Activated CD4-positive, alpha-beta memory T cell treated with anti-CD3 and anti-CD28 coated beads, Interleukin-2, amount 10 ng/mL, durations not matched to agents 7 days and 5 days (primary cell): ENCODE measurements at regions not wholly inside any gene's neighbourhood (a gene's known extent, or its start where the extent isn't known, plus 50 kb on each side); places are given as distances from the start of the nearest gene placed in this dataset.

Experiments used
- CTCF ChIA-PET: fragments of 350-600 bp; sonication (Branson Sonifier 250); formaldehyde crosslinking; loops from one replicate; lab custom pipeline; 2021; ENCODE audit warnings: antibody characterized with exemption, inconsistent platforms; lab: Charles Lee
- POLR2A ChIA-PET: fragments of 350-600 bp; sonication (Branson Sonifier 250); formaldehyde crosslinking; loops from one replicate; lab custom pipeline; 2021; ENCODE audit warnings: antibody characterized with exemption; lab: Charles Lee
- DNase-seq: peaks from one replicate; pipeline ENCODE4 v3.0.0-alpha.2; 2020
- H3K27ac Mint-ChIP-seq: one replicate; pipeline ENCODE4 v1.8.0; 2021; ENCODE audit warnings: mild to moderate bottlenecking, mixed read lengths
- H3K27me3 Mint-ChIP-seq: one replicate; pipeline ENCODE4 v1.8.0; 2021; ENCODE audit warnings: mixed read lengths
- H3K36me3 Mint-ChIP-seq: one replicate; pipeline ENCODE4 v1.8.0; 2021; ENCODE audit warnings: low read depth, mixed read lengths
- H3K4me1 Mint-ChIP-seq: one replicate; pipeline ENCODE4 v1.8.0; 2021; ENCODE audit warnings: mixed read lengths
- H3K4me3 Mint-ChIP-seq: one replicate; pipeline ENCODE4 v1.8.0; 2021; ENCODE audit warnings: mild to moderate bottlenecking, mixed read lengths
- H3K9me3 Mint-ChIP-seq: one replicate; pipeline ENCODE4 v1.8.0; 2021; ENCODE audit warnings: mixed read lengths

DNA sequence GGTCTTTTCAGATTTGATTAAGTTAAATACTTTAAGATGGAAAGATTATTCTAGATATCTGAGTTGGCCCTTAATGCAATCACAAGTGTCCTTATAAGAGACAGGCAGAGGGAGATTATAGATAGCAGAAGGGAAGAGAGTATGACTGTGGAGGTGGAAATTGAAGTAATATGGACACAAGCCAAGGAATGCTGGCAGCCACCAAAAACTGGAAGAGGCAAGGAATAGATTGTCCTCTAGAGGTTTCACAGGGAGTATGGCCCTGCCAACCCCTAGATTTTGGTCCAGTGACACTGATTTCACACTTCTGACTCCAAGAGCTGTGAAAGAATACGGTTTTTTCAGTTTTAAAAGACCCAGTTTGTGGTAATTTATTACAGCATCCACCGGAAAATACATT is 1498.7 kb upstream of the CADM2 start:
- no peaks in the 10 kb centered on the region for H3K4me1 Mint-ChIP-seq
- no peaks in the 10 kb centered on the region for H3K27me3 Mint-ChIP-seq
- no peak overlapping the region for H3K4me3 Mint-ChIP-seq
- H3K9me3 Mint-ChIP-seq: peaks cover under 1% of the 10 kb centered on the region
- ChIA-PET CTCF (no interaction called here), POLR2A (no interaction called here)
- no peak for DNase-seq
- H3K27ac Mint-ChIP-seq: no peak overlapping the region
- no peaks in the 10 kb centered on the region for H3K36me3 Mint-ChIP-seq

DNA sequence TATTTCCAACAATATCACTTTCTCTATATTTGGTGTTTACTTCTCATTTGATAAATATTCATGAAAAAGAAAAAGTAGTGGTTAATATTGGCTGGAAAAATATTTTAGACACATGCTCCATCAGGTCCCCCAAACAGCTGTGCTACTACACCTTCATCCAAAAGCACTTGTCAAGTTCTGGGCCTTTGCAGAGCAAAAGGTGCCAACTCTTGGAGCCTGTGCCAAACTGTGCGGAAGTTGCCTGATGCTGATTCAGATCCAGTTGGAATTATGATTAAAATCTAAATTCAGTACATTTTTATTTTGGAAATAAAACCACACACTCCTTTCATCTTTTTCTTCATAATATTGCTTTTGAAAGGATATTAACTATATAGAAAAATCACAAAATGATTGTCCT is 1497.4 kb upstream of the CADM2 start:
- DNase-seq: no peak
- Mint-ChIP-seq H3K36me3 (no peaks in the 10 kb centered on the region), H3K9me3 (no peaks in the 10 kb centered on the region), H3K27ac (no peak overlapping the region), H3K4me1 (no peaks in the 10 kb centered on the region), H3K27me3 (no peaks in the 10 kb centered on the region), H3K4me3 (no peak overlapping the region)
- CTCF ChIA-PET: no interaction called here
- POLR2A ChIA-PET: no interaction called here

DNA sequence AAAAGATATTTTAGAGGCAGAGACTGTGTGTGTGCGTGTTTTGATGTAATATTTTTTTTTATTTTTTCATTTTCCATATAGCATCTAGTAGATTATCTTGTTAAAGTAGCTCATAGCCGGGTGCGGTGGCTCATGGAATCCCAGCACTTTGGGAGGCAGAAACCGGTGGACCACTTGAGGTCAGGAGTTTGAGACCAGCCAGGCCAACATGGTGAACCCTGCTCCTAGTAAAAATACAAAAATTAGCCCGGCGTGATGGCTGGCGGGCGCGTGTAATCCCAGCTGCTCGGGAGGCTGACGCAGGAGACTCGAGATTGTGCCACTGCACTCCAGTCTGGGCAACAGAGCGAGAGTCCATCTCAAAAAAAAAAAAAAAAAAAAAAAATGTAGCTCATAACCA is 1481.2 kb upstream of the CADM2 start:
- Mint-ChIP-seq H3K36me3 (no peaks in the 10 kb centered on the region), H3K27ac (no peak overlapping the region), H3K4me3 (no peak overlapping the region), H3K27me3 (no peaks in the 10 kb centered on the region), H3K4me1 (no peaks in the 10 kb centered on the region), H3K9me3 (no peaks in the 10 kb centered on the region)
- DNase-seq: no peak
- ChIA-PET CTCF (no interaction called here), POLR2A (no interaction called here)

DNA sequence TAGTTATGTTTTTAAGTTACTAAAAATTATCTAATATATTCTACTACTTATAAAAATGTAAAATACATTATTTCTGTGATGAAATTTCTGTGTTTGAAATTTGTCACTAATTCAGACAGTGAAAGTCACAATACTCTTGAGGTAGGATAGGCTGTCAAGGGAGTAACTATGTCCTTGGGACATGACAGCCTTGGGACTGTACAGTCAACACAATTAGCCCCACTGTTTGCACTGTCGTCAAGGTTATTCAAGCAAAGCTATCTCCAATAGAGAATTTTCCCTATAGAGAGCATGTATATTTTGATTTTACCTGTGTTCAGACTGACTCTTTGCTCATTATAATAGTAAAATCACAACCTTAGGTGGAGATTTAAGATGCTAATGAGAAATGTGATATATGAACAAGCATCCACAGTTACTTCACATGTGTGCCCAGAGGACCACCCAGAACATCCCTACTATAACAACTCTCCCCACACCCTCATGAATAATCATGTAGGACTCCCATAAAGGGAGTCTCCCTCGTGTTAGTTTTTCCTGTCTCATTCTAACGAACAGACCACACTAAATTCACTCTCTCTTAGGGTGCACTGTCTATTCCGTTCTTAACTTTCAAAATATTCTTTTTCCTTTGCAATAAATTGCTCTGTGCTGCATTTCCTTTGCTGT is 1476.3 kb upstream of the CADM2 start:
- DNase-seq: no peak
- Mint-ChIP-seq H3K27ac (no peak overlapping the region), H3K27me3 (no peaks in the 10 kb centered on the region), H3K4me1 (no peaks in the 10 kb centered on the region), H3K4me3 (no peak overlapping the region), H3K36me3 (no peaks in the 10 kb centered on the region), H3K9me3 (no peaks in the 10 kb centered on the region)
- CTCF ChIA-PET: no interaction called here
- POLR2A ChIA-PET: no interaction called here

DNA sequence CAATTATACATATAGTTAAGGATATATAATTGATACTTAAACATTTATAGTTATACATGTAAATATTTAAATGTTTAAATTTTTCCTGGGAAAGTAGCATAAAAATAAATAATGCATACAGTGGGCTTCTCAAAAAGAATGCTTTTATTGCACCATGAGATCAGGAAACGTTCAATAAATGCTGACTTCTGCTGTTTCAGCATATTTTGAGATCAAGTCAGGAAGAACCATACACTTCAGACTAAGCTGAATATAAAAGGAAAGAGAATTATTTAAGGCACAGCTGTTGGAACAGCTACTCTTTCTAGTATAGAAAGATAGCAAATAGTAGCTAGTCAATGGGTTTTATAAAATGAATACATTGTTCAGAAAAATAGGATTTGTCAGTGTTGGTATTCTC is 1462.3 kb upstream of the CADM2 start:
- H3K27ac Mint-ChIP-seq: no peak overlapping the region
- no peak for DNase-seq
- no peaks in the 10 kb centered on the region for H3K4me1 Mint-ChIP-seq
- ChIA-PET CTCF (no interaction called here), POLR2A (no interaction called here)
- H3K27me3 Mint-ChIP-seq: no peaks in the 10 kb centered on the region
- H3K36me3 Mint-ChIP-seq: no peaks in the 10 kb centered on the region
- H3K4me3 Mint-ChIP-seq: no peak overlapping the region
- peaks cover 12% of the 10 kb centered on the region for H3K9me3 Mint-ChIP-seq

DNA sequence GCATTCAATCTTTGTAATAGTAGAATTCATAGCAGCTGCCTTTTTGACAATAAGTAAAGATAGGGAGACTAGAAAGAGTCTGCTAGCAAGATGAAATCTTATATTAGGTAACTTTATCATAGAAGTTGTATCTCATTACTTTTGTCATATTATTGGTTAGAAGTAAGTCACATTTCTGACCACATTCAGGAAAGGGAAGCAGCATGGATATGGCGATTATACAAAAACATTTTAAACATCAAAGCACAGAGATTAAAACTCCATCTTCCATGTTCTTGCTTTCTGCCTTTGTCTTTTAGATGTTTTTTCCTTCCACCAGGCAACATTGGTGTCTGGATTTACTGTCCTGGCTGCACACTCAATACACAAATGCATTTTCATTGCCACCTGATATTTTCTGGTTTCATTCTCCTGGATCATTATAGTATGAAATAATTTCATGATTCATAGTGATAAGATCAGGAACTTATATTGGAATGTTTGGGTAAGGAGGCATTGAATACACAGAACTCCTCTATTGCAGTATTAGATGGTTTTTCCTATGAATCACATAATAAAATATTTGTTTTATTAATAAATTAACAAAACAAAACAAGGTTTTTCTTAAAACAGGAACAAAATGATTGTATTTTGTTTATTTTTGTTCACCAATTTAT is 1460.3 kb upstream of the CADM2 start:
- H3K4me1 Mint-ChIP-seq: no peaks in the 10 kb centered on the region
- CTCF ChIA-PET: no interaction called here
- H3K4me3 Mint-ChIP-seq: no peak overlapping the region
- no peak overlapping the region for H3K27ac Mint-ChIP-seq
- H3K27me3 Mint-ChIP-seq: no peaks in the 10 kb centered on the region
- no peaks in the 10 kb centered on the region for H3K36me3 Mint-ChIP-seq
- POLR2A ChIA-PET: no interaction called here
- peaks cover 17% of the 10 kb centered on the region for H3K9me3 Mint-ChIP-seq
- DNase-seq: no peak

DNA sequence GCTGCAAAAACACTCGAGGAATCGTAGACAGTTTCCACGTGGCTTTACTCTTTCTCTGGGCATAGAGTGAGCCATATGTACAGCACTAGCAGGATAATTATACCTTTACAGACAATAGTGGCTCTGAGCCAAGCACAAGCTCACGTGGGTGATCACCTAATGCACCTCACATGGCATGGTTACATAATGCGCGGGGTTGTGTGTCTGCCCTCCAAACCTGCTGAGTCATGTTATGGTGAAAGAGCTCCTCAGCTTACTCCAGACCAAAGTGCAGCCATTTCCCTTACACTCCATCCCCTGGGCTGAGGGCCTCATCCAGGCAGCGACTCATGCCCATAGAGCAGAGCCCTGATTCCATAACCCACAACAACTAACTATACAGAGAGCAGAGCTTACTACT is 1458.4 kb upstream of the CADM2 start:
- ChIA-PET CTCF (no interaction called here), POLR2A (no interaction called here)
- Mint-ChIP-seq H3K36me3 (no peaks in the 10 kb centered on the region), H3K27ac (no peak overlapping the region), H3K9me3 (peaks cover 14% of the 10 kb centered on the region), H3K27me3 (no peaks in the 10 kb centered on the region), H3K4me3 (no peak overlapping the region), H3K4me1 (no peaks in the 10 kb centered on the region)
- no peak for DNase-seq

DNA sequence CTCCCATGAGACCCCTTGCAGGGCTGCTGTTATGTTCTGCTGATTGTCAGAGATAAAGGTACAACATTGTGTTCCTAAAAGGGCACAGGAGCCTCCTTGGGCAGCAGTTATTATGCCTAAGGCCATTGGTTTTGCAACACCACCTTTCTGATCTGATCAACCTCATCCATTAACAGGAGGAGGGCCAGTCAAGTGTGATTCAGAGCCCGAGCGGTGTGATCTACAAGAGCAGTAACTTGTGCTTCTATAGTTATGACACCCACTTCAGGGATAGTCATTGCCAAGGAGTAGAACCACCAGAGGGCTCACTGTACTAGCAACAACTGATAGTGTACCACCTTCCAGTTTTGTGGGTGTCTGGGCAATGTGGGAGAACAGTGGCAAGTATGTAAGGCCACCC is 1457.9 kb upstream of the CADM2 start:
- ChIA-PET POLR2A (no interaction called here), CTCF (no interaction called here)
- Mint-ChIP-seq H3K4me1 (no peaks in the 10 kb centered on the region), H3K27ac (no peak overlapping the region), H3K27me3 (no peaks in the 10 kb centered on the region), H3K36me3 (no peaks in the 10 kb centered on the region), H3K9me3 (peaks cover 15% of the 10 kb centered on the region), H3K4me3 (no peak overlapping the region)
- no peak for DNase-seq

DNA sequence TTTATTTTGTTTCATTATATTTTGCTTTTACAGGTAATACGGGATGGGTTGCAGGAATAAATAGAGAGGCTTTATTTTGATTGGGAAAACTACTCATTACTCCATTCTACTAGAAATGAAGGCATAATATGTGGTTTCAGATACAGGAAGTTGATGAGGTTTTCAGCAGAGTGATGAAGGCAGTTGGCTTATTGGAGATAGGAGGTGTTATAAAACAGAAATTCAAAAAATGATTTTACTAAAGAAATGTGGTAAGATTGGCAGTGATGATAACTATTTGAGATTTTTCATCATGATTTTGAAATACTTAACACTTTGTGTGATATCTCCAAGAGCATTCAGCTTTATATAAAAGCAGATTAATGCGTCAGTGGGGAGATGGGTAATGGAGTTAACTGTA is 1445.7 kb upstream of the CADM2 start:
- Mint-ChIP-seq H3K4me1 (no peaks in the 10 kb centered on the region), H3K9me3 (peaks cover 2% of the 10 kb centered on the region), H3K27ac (no peak overlapping the region), H3K27me3 (no peaks in the 10 kb centered on the region), H3K4me3 (no peak overlapping the region), H3K36me3 (no peaks in the 10 kb centered on the region)
- POLR2A ChIA-PET: no interaction called here
- CTCF ChIA-PET: no interaction called here
- DNase-seq: no peak

DNA sequence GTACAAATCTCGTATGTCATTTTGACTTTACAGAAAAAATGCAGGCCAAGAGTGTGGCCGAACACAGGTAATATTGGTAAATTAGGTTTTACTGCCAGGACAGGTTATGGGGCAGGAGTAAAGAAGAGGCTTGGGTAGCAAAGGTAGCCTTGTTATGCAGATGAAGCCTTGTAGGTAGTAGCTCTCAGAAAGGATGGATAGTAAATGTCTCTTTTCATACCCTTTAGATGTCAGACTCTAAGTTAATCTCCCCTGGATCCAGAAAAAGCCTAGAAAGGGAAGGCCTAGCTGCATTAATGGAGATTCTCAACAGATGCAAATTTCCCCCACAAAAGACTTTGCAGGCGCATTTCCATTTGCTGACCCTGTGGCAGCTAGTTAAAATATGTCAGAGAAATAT is 1445.1 kb upstream of the CADM2 start:
- no peak overlapping the region for H3K4me3 Mint-ChIP-seq
- DNase-seq: no peak
- no peaks in the 10 kb centered on the region for H3K27me3 Mint-ChIP-seq
- peaks cover 2% of the 10 kb centered on the region for H3K9me3 Mint-ChIP-seq
- ChIA-PET POLR2A (no interaction called here), CTCF (no interaction called here)
- no peak overlapping the region for H3K27ac Mint-ChIP-seq
- no peaks in the 10 kb centered on the region for H3K36me3 Mint-ChIP-seq
- H3K4me1 Mint-ChIP-seq: no peaks in the 10 kb centered on the region

DNA sequence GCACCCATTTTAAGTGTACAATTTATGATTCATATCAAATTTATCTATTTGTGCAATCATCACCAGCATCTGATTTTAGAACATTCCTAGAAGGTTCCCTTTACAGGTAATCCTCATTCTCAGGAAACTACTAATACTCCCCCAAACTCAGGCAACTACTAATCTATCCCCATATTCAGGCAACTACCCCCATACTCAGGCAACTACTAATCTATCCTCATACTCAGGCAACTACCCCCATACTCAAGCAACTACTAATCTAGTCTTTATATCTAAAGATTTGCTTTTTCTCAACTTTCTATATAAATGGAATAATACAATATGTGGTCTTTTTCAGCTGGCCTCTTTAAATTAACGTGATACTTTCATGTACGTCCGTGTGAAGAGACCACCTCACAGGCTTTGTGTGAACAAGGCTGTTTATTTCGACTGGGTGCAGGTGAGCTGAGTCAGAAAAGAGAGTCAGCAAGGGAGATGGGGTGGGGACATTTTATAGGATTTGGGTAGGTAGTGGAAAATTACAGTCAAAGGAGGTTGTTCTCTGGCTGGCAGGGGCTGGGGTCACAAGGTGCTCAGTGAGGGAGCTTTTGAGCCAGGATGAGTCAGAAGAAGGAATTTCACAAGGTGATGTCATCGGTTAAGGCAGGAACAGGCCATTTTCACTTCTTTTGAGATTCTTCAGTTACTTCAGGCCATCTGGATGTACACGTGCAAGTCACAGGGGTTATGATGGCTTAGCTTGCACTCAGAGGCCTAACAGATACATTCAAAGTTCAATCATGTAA is 1444.5 kb upstream of the CADM2 start:
- no peak for DNase-seq
- ChIA-PET POLR2A (no interaction called here), CTCF (no interaction called here)
- Mint-ChIP-seq H3K27me3 (no peaks in the 10 kb centered on the region), H3K4me1 (no peaks in the 10 kb centered on the region), H3K9me3 (peaks cover 2% of the 10 kb centered on the region), H3K36me3 (no peaks in the 10 kb centered on the region), H3K4me3 (no peak overlapping the region), H3K27ac (no peak overlapping the region)

DNA sequence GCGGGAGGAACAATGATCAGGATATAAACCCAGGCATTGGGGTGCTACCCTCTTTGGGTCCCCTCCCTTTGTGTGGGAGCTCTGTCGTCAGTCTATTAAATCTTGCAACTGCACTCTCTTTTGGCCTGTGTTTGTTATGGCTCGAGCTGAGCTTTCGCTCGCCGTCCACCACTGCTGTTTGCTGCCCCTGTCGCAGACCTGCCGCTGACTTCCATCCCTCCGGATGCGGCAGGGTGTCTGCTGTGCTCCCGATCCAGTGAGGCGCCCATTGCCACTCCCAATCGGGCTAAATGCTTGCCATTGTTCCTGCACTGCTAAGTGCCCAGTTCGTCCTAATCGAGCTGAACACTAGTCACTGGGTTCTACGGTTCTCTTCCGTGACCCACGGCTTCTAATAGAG is 1443.7 kb upstream of the CADM2 start:
- Mint-ChIP-seq H3K36me3 (no peaks in the 10 kb centered on the region), H3K9me3 (peaks cover 2% of the 10 kb centered on the region), H3K4me1 (no peaks in the 10 kb centered on the region), H3K4me3 (no peak overlapping the region), H3K27me3 (no peaks in the 10 kb centered on the region), H3K27ac (no peak overlapping the region)
- ChIA-PET CTCF (no interaction called here), POLR2A (no interaction called here)
- DNase-seq: no peak

DNA sequence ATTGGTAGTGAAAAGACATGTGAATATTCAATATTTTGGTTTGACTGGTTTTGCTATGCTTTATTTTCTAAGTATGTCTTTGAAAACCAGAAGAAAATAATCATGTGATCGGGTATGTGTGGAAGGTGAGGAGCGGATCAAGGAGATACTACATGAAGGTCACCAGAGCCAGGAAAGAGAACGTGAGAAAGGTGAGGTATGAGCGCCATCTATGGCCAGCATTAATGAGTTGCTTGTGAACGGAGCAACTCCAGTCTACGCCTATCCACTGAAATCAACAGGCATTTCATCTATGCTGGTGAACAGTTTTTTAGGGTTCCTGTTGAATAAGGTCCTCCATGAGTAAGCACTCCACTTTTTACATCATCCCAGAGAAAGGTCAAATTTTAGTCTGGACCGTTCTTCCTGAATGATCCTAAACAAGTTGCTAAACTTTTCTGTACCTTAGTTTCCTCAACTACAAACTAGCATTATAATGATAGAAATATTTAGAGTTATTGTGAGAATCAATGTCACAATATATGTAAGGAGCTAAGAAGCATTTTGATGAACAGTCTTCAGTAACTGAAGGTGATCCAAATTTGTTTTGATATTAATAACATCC is 1435.2 kb upstream of the CADM2 start:
- no peaks in the 10 kb centered on the region for H3K4me1 Mint-ChIP-seq
- DNase-seq: no peak
- POLR2A ChIA-PET: no interaction called here

More for the DNA sequence above, 1435.2 kb upstream of the CADM2 start:
- Mint-ChIP-seq H3K4me3 (no peak overlapping the region), H3K36me3 (no peaks in the 10 kb centered on the region), H3K27ac (no peak overlapping the region), H3K27me3 (no peaks in the 10 kb centered on the region), H3K9me3 (no peaks in the 10 kb centered on the region)
- CTCF ChIA-PET: no interaction called here
